ENCODE measurements at regions not wholly inside any gene's neighbourhood (a gene's known extent, or its start where the extent isn't known, plus 50 kb on each side); places are given as distances from the start of the nearest gene placed in this dataset.
A peak's percentile ranks its signal among the peaks of the same experiment; 100 is the strongest.

DNA sequence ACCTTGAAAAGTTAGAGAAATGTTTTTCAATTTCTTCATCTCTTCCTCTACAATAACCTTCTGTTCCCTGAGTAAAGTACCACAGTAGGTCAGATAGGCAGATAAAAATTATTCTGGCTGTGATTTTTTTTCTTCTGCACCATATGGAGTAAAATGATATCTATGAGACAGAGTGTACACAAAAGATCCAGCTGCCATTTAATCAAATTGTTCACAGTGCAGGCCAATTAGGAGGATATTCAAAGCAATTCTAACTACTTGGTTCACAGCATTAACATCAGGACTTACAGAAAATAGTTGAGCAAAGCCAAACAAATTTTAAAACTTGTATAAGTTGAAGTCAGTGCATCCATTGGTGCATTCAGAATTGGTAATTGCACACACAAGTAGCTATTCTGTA, 147.9 kb upstream of the LUZP2 start:
- no peak for DNase-seq (ENCODE audit: low read depth)

DNA sequence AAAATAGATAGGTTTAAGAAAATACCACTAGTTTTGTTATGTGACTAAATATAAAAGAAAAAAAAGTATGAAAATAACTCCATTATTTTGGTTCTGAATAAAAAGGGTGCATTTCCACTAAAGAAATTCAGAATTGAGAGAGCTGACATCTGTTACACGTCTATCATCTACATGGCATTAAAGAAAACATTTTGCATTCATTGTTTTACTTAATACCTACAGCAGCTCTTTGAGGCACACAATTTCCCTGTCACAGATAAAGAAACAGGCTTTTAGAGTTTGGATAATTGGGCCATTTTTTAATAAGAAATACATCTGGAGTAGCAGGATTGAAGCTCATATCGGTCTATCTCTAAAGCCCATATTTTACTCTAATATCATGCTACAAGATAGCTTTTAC, 145.7 kb upstream of the LUZP2 start:
- DNase-seq (ENCODE audit: low read depth): no peak

DNA sequence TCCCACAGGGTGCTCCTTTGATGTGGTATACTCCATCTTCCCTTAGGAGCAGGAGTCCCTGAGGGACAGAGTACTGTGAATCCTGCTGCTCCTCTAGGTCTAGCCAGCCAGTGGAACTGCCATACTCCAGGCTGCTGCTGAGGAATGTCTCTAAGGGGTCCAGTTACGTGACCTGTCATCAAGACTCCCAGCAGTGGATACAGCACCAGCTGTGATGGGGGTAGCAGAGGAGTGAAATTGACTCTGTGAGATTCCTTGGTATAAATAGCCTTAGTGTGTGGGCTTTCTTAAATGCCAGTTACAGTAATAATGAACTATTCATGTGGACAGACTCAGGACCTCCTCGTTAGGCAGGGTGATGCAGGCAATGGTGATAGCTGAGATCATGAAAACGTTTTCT, 140.4 kb upstream of the LUZP2 start:
- peak; percentile 25 for DNase-seq (ENCODE audit: low read depth)

DNA sequence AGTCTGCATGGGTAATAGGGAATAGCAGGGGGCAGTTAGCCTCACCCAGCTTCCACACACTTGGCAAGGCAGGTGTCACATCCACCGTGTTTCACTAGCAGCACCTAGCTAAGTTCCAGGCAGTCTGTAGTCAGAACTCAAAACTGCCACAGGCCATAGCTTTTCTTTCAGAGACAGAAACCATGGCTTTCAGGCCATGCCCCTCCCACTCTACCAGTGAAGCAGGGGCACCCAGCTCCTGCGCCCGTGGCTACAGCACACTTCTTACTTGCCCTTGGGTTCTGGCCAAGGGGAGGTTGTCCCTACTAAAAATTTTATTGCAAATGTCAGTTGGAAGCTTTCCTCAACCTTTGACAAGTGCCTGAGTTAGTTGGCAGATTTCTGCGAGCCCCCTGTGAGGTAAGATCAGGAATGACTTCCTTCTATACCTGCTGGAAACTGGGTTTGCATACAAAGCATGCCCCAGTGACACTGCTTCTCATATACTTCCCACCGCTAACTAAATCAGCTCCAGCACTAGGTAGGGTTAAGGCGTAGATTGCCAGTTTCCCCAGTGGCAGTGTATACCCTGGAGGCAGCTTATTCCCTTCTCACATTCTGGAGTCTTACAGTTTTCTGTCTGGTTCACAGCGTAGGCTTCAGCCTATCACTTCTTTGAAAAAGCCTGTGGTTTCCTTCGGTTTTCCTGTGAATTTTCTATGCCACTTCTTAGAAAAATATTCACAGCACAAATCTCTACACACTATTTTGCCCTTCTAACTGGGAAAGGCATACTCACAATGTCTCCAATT, 139.0 kb upstream of the LUZP2 start:
- DNase-seq (ENCODE audit: low read depth): no peak

DNA sequence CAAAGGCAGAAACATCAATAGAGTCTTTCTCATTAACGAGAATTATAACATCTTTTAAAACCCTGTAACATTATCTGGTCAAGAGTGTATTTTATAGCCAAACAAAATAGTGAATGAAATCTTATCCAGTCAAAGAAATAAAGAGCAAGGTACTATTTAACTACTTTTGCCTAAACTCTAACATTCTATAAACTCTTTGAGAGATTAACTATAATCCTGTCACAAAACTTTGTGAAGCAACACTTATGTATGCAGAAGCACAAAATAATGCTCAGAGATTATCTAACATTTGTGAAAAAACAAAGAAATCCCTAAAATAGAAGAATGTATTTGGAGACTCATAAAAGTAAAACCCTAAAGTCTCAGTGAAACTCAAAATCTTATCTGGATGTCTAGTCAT, 124.4 kb upstream of the LUZP2 start:
- DNase-seq (ENCODE audit: low read depth): no peak

DNA sequence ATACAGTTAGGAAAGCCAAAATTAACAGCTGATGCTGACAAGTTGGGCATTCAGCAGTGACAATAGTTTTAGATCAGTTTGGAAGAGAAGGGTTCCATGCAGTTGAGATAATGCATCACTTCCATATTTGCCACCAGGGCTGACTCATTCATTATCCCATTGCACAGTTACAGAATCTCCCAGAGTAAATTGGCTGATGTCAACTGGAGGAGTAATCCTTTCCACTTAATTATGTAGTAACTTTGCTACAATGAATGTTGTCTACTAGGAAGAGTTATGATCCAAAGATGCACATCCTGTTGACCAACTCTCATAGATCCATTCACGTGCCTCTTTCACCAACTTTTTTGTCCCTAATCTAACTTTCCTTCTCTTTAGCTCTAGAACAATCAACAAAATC, 123.3 kb upstream of the LUZP2 start:
- DNase-seq (ENCODE audit: low read depth): no peak

DNA sequence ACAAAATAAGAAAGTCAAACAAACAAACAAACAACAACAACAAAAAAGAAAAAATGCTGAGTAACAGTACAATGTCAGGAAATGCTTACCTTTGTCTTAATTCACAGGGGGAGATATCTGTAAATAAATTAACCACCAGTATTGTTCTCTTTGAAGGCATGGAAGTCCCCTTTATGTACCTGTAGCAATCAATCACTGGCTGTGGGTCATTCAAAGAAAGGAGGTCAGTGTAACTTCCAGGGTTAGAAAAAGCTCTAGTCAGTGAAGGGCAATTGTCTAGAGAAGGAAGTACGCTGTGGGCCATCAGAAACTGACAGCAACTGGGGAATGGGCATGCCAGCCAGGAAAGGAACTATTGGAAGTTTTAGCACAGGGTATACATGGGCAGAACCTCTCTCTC, 121.5 kb upstream of the LUZP2 start:
- DNase-seq (ENCODE audit: low read depth): no peak

DNA sequence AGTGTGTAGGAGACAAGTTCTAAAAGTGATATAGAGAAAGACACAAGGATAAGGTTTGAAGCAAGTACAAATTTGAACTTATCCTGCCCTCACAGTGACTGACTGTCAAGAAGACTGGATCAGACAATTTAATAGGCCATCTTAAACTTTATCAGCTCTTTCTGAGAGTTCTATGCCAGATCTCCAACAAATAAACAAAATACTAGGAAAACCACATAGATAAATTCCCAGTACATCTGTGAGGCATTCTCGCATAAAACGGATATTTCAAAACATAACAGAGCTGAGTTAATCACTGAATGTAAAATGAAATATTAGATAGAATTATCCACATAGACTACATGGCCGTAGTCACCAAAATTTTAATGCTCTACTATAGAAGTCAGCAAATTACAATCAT, 120.9 kb upstream of the LUZP2 start:
- no peak for DNase-seq (ENCODE audit: low read depth)

DNA sequence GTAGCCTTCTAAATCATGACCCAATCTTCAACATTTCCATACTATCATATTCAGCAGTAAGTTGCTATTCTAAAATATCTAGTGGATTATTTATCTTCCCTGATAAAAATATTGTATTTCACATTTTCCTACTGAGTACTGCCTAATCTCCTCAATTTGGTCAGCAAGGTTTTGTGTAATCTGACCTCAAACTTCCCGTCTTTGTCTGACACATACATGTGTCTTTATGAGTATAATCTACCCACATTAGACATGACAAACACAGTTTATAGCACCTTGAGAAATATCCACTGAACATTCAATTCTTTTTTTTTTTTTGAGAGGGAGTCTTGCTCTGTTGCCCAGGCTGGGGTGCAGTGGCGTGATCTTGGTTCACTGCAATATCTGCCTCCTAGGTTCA, 113.7 kb upstream of the LUZP2 start:
- DNase-seq (ENCODE audit: low read depth): no peak

DNA sequence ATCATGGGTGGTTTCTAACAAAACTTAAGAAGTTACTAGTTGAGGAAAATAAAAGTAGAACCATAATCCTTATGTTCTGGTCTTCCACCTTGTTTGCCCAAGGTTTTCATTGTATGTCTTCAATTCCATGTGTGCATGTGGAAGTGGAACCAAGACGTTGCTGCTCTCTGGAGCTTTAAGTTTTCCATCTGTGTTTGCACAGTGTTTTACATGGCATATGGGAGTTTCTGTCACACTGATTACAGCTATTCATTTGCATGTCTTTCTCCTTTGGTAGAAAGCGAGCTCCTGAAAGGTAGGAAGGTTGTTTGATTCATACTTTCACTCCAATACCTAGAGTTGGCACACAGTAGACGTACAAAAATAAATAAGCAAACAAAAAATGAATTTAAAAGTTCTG, 112.6 kb upstream of the LUZP2 start:
- no peak for DNase-seq (ENCODE audit: low read depth)

DNA sequence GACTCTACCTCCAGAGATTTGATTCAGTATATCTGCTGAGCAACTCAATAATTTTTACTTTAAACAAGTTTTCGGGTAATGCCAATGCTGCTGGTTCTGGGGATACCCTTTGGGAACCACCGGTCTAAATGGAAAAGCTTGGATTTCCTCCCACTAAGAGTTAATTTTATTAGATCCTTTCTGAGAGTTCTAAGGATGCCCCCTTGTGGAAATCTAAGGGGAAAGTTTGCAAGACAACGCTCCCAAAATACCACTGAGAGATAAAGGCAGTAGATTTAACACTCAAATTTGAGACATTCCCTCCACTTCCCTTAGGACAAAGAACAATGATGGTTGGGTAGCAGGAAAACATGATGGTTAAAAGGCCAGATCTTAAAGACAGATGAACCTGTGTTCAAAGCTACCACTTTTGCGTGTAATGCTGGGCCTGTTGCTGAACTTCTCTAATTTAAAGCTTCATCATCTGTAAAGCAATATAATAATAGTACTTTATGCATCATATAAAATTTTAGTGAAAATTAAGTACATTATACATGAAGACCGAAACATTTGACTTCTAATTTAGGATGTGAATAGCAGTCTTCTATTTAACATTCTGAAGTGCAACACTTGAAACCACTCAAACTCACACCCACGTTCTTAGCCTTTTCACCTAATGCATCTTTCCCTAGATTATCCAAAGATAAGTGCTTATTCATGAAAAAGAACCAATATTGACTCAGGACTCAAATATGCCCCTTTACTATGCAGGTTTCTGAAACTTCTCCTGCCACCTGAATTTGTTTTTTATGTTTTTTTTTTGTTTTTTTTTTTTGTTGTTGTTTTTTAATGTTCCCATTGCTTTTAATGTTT, 110.1 kb upstream of the LUZP2 start:
- peak; percentile 53 for DNase-seq (ENCODE audit: low read depth)

DNA sequence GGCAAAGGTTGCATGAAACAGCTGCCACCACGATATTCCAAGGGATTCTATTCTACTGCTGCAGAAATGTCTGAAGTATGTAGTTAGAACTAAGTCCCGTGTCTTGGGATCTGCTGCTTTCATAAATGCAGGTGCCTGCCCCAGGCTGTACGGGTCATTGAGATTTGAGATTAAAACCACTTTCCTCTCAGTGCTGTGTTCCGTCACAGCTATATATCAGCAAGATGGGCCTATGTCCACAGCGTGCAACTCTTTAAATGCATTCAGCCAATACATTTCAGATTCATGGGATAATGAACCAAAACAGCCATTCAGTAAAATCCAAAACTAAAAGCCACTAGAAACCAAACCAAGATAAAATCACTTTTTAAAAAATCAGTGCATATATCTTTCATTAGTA, 107.3 kb upstream of the LUZP2 start:
- no peak for DNase-seq (ENCODE audit: low read depth)

DNA sequence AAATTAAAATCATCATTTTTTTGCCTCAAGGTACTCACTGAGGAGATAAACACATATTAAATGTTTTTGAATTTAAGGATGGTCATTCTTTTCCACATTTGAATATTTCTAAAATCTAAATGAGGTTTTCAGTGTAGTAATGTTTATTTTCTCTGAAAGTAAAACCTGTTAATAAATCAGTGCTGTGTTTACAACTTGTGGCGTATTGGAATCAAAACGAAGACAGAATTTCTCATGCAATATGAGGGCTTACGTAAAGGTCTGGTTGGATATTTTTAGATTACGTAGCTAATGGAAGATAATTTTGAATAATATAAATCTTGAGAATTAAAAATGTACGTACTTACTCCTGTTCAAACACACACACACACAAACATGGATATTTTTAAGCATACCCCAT, 106.8 kb upstream of the LUZP2 start:
- no peak for DNase-seq (ENCODE audit: low read depth)

DNA sequence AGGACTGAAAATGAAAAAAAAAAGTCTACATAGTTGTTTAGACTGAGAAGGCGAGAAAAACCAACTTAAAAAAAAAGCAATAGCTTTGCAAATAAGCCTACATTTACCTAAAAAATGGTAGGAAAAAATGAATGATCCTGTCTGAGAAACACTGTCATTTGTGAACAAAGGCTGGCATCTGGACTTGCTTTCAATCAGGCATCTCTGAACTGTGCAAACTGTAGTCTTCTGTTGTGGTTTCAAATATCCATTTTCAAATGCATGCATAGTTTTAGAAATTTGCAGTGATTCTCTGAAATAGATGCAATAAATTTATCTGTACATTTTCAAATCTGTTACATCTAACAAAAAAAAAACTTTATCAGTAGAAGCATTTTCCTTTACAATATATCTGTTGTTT, 106.1 kb upstream of the LUZP2 start:
- no peak for DNase-seq (ENCODE audit: low read depth)

DNA sequence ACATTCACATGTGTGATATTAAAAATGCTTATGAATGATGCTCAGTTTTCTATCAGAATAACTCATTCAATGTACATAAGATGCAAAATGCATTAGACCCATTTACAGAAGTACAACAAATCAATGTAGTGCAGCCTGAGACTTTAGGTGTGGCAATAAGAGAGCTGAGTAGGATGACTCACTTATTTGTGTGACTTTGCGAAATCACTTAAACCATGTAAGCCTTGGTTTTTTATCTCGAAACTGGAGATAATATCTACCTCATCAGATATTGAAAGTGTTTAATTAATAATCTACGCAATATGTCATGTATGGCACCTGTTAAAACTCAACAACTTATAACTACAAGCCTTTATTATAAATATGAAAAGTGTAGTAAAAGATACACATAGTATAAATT, 105.7 kb upstream of the LUZP2 start:
- DNase-seq (ENCODE audit: low read depth): peak; percentile 47

DNA sequence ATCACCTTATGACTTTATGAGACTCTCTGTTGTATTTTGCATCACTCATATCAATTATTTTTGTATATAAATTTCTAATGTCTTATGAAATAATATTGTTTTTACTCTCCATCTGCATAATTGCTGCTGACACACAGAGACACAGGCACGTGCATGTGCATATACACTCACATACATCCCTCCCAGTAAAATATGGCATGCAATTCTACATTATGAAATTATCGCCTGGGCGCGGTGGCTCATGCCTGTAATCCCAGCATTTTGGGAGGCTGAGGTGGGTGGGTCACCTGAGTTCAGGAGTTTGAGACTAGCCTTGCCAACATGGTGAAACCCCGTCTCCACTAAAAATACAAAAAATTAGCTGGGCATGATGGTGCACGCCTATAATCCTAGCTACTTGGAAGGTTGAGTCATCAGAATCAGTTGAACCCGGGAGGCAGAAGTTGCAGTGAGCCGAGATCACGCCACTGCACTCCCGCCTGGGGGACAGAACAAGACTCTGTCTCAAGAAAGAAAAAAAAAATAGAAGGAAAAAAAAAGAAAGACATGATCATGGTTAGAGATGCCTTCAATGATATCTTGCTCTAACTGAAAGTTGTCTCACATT, 96.7 kb upstream of the LUZP2 start:
- DNase-seq (ENCODE audit: low read depth): no peak

DNA sequence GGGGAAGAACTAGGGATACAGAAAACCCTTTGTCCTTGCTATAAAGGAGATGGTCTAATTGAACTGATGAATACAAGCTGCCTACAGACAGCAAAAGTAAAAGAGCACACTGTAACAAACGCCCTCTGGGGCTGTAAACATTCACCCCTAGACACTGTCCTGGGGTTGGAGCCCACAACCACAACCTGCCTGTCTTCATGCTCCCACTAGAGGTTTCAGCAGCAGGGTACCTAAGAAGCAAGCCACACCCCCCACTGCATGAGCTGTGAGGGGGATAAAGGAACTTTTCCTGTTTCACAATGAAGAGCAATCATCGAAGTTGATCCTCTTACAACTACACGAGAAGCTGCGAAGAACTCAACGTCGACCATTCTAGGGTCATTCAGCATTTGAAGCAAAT, 90.5 kb upstream of the LUZP2 start:
- no peak for DNase-seq (ENCODE audit: low read depth)

DNA sequence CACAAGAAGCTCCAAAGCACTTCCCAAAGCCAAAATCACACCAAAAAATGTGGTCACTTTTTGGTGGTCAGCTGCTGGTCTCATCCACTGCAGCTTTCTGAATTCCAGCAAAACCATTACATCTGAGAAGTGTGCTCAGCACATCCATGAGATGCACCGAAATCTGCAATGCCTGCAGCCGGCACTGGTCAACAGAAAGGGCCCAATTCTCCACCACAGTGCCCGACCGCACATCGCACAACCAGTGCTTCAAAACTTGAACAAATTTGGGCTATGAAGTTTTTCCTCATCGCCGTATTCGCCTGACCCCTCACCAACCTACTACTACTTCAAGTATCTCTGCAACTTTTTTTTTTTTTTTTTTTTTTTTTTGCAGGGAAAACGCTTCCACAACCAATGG, 89.9 kb upstream of the LUZP2 start:
- no peak for DNase-seq (ENCODE audit: low read depth)

DNA sequence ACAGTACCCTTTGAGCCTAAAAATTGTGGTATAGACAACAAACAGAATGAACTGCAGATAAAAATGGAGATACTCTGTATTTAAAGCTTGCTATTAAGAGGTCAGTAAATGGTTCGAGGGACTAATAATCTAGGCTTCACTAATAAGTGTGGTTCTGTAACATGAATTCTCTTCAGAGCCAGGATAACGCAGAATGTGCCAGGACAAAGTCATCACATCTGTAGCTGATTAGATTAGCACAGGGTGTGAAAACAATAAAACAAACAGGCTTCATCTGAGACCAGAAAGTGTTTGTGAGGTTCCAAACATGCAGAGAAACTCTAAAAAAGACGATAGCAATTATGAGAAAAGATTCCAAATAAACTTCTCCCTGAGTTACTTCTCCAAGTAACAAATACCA, 89.1 kb upstream of the LUZP2 start:
- DNase-seq (ENCODE audit: low read depth): no peak

DNA sequence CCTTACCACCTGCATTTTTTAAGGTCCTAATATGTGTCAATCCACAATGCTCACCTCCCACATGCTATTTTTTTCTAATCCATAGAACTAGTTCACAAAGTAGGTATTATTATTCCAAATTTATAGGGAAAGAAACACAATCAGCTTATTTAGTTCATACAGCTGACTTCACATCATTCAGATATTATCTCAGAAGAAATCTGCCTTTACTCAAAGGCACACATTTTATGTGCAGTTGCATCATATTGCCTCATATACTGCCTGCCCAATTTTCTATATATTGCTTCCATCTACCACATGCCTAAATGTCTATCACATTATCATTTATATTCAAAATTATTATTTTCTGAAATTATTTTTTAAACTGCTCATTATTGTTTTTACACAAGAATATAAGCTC, 88.7 kb upstream of the LUZP2 start:
- DNase-seq (ENCODE audit: low read depth): no peak

DNA sequence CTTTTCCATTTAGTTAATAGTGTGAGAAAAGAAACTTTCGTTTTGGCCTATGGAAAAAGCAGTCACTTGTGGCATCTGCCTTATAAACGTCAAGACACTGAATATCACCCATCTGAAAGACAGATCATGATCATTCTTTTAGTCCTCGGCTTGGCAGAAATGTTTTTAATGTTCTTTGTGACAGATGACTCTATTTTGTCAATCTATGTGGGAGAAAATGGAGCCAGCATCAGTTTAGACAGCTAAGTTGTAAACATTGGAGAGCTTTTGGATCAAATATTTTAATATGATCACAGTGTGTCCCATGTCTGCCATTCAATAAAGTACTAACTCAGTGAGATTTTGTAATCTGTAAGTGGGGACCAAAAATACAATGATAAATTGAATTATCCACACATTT, 85.1 kb upstream of the LUZP2 start:
- no peak for DNase-seq (ENCODE audit: low read depth)

DNA sequence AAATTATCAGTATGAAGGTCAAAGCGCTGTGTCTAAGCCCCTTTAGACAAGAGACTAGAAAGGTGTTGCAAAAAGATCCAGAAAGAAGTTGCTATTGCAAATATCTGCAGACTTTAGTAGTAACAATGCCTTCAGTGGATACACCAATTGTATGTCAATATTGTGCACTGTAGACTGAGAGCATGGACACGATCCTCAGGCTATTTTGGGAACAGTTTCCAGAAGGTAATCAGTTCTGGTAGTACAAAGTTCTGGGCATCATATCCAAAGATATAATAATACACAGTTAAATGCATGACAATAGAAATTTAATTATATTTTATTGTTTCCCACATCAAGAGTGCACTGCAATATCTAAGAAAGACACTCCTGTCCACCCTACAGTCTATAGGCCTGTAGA, 84.1 kb upstream of the LUZP2 start:
- no peak for DNase-seq (ENCODE audit: low read depth)

DNA sequence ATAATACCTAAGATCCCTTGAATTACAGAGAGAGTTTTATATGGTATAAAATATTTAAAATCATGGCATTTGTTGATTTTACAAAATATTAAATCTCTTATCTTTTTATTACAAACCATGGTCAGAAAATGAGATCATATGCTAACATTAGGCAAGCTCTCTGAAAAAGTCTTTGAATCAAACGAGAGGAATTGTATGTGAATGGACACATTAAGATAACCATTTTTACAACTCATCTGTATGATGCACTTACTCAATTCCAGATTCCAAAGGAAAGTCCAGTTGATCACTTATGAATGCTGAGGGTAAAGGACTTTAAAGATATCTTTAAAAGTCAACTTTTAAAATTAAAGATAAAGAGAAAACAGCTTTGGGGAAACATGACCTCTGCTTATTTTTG, 83.5 kb upstream of the LUZP2 start:
- no peak for DNase-seq (ENCODE audit: low read depth)

Data from LHCN-M2 (cell line).